ENCODE measurements at regions not wholly inside any gene's neighbourhood (a gene's known extent, or its start where the extent isn't known, plus 50 kb on each side); places are given as distances from the start of the nearest gene placed in this dataset.
A peak's percentile ranks its signal among the peaks of the same experiment; 100 is the strongest.

DNA sequence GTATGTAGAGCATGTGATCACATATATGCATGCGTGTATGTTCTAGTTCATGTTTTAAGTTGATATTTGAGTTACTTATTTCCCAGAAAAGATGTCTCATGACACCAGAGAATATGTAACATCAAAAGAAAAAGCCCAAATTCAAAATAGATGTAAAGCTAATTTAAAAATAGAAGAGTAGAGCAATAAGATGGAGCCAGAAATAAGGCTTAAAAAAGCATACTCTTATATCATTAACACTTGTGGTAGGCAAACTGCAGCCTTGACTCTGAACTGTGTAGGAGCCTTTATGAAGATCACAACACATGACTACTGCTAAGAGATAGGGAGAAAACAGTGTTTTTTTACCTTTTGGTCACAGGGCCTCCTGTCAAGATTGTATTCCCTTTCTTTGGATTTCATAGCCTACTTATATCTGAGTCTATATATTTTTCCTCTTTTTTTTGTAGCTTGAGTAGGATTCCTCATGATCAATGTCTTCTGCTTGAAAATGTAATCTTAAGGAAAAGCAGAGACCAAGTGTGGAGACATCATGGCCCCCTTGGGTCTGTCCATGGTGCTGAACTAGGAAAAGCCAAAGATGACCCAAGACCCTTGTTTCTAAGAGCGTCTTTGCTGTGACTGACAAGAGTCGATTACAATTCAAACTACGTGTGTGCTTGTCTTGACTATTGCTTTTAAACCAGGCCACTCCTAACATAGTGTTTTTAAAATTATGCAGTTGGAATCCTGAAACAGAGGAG is 390.4 kb downstream of the SHISA9 start:
- DNase-seq = no peak

- no peak for DNase-seq
Measured at GRCh38 chr16:13296206-13296605, 394.8 kb downstream of the SHISA9 start.

DNA sequence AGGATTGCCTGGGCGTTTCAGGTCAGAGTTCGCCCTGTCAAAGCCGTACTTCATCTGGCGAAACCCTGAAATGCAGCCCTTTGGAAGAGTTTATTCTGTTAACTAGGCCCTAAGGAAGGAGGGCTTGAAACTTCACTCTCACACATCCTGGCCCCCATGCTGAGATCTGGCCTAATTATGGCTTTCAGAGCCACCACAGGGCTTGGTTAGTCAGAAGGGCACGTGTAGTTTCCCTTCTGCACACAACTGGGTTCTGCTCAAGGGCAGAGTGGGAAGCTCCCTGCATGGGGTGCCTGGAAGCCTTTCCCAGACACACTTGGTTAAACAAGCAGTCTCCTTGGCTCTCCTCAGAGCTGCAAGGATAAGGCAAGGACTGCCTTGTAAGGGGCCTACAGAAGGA is 397.3 kb downstream of the SHISA9 start:
- no peak for DNase-seq

- DNase-seq = no peak
Measured at GRCh38 chr16:13300066-13300840, 398.9 kb downstream of the SHISA9 start.

DNA sequence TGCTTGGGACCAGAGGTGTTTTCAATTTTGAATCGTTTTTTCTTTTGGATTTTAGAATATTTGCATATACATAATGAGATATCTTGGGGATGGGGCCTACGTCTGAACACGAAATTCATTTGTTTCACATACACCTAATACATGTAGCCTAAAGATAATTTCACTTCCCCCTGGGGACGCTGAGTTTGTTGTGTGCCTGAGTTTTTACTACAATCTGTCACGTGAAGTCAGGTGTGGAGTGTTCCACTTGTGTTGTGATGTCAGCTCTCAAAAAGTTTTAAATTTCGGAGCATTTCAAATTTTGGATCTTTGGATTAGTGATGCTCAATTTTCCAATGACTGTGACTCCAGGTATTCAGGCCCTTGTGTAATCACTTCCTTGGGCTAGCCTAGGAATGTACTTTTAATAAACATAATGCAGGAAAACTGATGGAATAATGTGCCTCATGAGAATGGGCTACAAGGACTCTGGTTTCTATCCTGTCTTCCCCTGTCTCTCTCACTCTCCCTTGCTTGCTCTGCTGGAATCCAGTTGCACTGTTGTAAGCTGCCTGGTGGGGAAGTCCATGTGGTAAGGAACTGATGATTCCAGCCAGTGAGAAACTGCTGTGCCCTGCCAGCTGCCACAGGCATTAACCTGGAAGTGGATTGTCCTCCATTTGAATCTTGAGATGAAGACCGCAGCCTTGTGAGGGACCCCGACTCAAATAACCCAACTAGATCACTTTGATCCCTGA is 403.8 kb downstream of the SHISA9 start:
- DNase-seq = no peak

- no peak for DNase-seq
Measured at GRCh38 chr16:13306161-13306995, 405.0 kb downstream of the SHISA9 start.

DNA sequence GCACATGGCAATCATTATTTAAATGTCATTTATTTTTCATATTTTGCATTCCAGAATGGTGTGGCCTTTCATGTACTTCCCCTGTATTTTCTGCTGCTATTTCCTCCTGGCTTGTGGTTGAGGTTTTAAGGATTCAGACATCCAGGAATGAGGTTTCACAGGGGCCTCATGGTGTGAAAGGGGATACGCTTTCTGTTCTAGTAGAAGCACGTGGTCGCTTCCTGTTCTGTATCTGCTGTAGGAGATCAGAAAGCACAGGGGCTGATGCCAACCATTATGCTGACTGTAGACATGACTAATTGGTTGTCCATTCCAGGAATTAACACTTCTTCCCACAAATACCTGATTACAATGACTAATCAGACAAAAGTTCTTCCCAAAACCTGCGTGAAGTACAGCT is 405.9 kb downstream of the SHISA9 start:
- no peak for DNase-seq

DNA sequence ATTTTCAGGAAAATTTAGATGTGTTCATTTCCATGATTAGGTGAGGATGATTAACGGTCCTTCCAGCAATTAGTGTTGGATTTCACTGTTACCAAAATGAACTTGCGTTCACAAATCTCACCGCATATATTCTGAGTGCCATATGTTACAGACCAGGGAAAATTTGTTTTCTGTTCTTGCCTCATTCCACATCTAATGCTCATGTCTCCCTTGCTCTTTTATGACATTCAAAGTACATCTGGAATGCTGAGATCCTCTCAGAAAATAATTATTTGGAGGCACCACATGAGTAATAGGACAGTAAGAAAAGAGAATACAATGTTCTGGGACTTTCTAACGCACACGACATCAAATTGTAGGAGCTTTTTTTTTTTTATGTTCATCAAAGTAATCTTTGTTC is 406.5 kb downstream of the SHISA9 start:
- no peak for DNase-seq

DNA sequence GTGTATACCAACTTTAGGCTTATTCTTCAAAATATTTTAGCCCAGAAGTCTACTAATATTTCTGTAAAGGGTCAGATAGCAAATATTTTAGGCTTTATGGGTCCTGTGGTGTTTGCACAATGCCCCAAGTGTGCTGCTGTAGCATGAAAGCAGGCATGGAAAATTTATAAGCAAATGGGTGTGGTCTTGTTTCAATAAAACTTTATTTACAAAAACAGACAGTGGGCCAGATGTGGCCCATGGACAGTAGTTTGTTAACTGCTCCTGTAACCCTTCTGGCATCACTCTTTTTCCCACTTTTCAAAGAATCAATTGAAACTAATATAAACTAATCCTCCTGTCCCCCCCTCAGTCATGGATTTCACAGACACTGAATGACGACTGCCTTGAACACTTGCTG is 410.7 kb downstream of the SHISA9 start:
- DNase-seq = no peak

GRCh38 chr16:13313351-13313750 is 412.0 kb downstream of the SHISA9 start:
- no peak for DNase-seq

DNA sequence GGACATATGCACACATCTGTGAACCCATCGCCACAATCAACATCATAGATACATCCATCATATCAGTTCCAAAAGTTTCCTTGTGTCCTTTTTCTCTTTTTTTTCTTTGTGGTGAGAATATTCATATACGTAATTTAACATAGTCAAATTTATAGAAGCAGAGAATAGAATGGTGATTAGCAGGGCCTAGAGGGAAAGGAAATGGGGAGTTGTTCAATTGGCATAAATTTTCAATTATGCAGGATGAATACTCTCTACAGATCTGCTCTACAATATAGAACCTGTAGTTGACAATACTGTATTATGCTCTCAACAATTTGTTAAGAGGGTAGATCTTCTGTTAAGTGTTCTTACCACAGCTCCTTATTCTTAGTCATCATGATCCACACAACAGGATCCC is 413.2 kb downstream of the SHISA9 start:
- DNase-seq = no peak

GRCh38 chr16:13315642-13316427 is 414.4 kb downstream of the SHISA9 start:
- peak; percentile 9 for DNase-seq

DNA sequence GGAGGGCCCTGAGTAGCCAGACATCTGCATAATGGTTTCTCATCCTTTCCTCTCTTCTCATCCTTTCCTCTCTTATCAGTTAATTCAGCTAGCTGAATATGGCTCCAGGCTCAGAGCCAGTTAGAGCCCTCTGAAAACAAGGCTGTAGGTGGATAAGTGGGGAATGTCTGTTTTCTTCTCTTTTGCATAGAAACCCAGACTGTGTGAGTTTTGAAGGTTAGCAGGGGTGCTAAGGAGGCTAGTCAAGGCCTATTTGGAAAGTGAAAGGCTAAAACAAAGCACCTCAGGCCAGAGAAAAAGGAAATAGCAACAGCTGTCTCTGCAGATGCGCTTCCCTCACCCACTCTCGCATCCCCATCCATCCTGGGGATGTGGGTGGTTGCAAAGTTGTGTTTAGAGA is 420.9 kb downstream of the SHISA9 start:
- no peak for DNase-seq

- DNase-seq = no peak
Measured at GRCh38 chr16:13324851-13325250, 423.5 kb downstream of the SHISA9 start.

- DNase-seq = no peak
Measured at GRCh38 chr16:13325396-13325795, 424.0 kb downstream of the SHISA9 start.

GRCh38 chr16:13331918-13332317 is 430.5 kb downstream of the SHISA9 start:
- DNase-seq = no peak

GRCh38 chr16:13332713-13333255 is 431.4 kb downstream of the SHISA9 start:
- DNase-seq = no peak

DNA sequence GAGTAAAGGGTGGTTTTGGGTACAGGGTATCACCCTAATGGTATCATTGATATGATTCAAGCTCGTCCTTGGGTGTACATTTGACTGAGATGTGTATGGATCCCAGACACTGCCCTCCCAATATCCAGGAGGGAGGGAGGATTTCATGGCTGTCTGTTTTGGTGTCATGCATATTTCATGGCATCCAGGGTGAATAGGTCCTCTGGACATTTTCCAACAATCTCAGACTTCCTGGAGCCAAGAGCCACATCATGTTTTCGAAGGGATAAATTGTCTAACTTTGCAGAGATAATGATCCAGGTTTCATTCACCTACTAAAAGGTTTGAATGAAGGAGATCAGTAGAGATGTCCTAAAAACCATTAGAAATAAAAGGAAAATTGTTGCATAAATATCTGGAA is 431.9 kb downstream of the SHISA9 start:
- DNase-seq = no peak

GRCh38 chr16:13335879-13336278 is 434.5 kb downstream of the SHISA9 start:
- DNase-seq = no peak

DNA sequence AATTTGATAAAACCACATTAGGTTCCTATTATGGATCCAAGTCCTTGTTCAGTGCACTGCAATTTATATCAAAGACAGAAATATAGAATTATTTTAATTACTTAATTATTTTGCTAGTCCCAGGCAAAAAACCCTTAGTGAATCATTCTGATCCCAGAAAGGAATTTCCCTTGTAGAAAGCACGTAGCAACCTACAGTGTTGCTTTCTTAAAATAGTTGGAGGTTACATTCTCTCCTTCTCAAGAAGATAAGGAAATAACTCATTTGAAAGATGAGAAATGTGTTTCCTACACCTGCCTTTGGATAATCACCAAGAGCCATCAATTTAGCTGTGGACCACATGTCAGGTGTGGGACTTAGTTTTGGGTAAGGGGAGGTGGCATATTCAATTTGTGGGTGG is 434.9 kb downstream of the SHISA9 start:
- no peak for DNase-seq

Data from suppressor macrophage treated with lipopolysaccharide for 4 hours (primary cell).